Naive thymus-derived CD4-positive, alpha-beta T cell (primary cell): ENCODE measurements at regions not wholly inside any gene's neighbourhood (a gene's known extent, or its start where the extent isn't known, plus 50 kb on each side); places are given as distances from the start of the nearest gene placed in this dataset.
"Not testable (repeated sequence)": the region's sequence is repeated elsewhere in the genome, so short reads cannot be mapped to it uniquely, and the experiment has no call there.

Source experiments
- ATAC-seq: fragments of 150-1000 bp; cut with Tn5 transposase; 2 replicates; pipeline ENCODE4 v1.10.0; 2021; ENCODE audit warnings: mild to moderate bottlenecking, moderate library complexity
- CTCF ChIA-PET: fragments of 350-600 bp; sonication (Branson Sonifier 250); formaldehyde crosslinking; loops from one replicate; lab custom pipeline; 2021; ENCODE audit warnings: antibody characterized with exemption; lab: Charles Lee
- POLR2A ChIA-PET: fragments of 350-600 bp; sonication (Branson Sonifier 250); formaldehyde crosslinking; loops from one replicate; lab custom pipeline; 2021; ENCODE audit warnings: antibody characterized with exemption, inconsistent platforms; lab: Charles Lee
- DNase-seq, 9 donors: peaks; one replicate each; pipeline versions ENCODE4 v3.0.0 to v3.0.0-alpha.2; 2020 to 2022; ENCODE audit warnings: mixed read lengths in 1 of 9
- H3K27ac ChIP-seq: one replicate; pipeline ENCODE4 v1.7.0; 2013; ENCODE audit warnings: mild to moderate bottlenecking, low read depth, low read length, moderate library complexity
- H3K27me3 ChIP-seq, 2 donors: one replicate each; pipeline ENCODE4 v1.7.0; 2013; ENCODE audit warnings: low read length in 2 of 2, mild to moderate bottlenecking in 2 of 2, moderate library complexity in 2 of 2; ENCODE audit not compliant: control insufficient read depth in 2 of 2, insufficient read depth in 2 of 2
- H3K36me3 ChIP-seq, 3 experiments: 1 replicate in 2 of 3; 2 replicates in 1 of 3; pipeline ENCODE4 v1.7.0; 2013; ENCODE audit warnings: low read length in 3 of 3, mild to moderate bottlenecking in 3 of 3, moderate library complexity in 1 of 3; ENCODE audit not compliant: insufficient read depth in 3 of 3, control insufficient read depth in 2 of 3
- H3K4me1 ChIP-seq, 2 donors: one replicate each; pipeline ENCODE4 v1.7.0; 2013; ENCODE audit warnings: low read length in 2 of 2, mild to moderate bottlenecking in 2 of 2, moderate library complexity in 1 of 2; ENCODE audit not compliant: control insufficient read depth in 2 of 2, insufficient read depth in 2 of 2
- H3K4me3 ChIP-seq: 2 replicates; pipeline ENCODE4 v1.7.0; 2013; ENCODE audit warnings: mild to moderate bottlenecking, low read length
- H3K9me3 ChIP-seq, 3 experiments: 1 replicate in 2 of 3; 2 replicates in 1 of 3; pipeline ENCODE4 v1.7.0; 2013; ENCODE audit warnings: low read length in 3 of 3; ENCODE audit not compliant: control insufficient read depth in 2 of 3
- H3K27ac Mint-ChIP-seq, 9 donors: one replicate each; pipeline ENCODE4 v1.8.0; 2020 to 2022; ENCODE audit warnings: mixed read lengths in 9 of 9, mild to moderate bottlenecking in 8 of 9, moderate library complexity in 5 of 9, inconsistent platforms in 2 of 9
- H3K27me3 Mint-ChIP-seq, 5 donors: one replicate each; pipeline ENCODE4 v1.8.0; 2021 to 2022; ENCODE audit warnings: mixed read lengths in 5 of 5, mild to moderate bottlenecking in 1 of 5
- H3K36me3 Mint-ChIP-seq, 5 donors: one replicate each; pipeline ENCODE4 v1.8.0; 2020 to 2022; ENCODE audit warnings: mixed read lengths in 5 of 5, mild to moderate bottlenecking in 3 of 5, inconsistent platforms in 1 of 5
- H3K4me1 Mint-ChIP-seq, 7 donors: one replicate each; pipeline ENCODE4 v1.8.0; 2020 to 2022; ENCODE audit warnings: mixed read lengths in 7 of 7, mild to moderate bottlenecking in 3 of 7, inconsistent platforms in 1 of 7
- H3K4me3 Mint-ChIP-seq, 10 donors: one replicate each; pipeline ENCODE4 v1.8.0; 2020 to 2022; ENCODE audit warnings: mild to moderate bottlenecking in 10 of 10, mixed read lengths in 10 of 10, moderate library complexity in 6 of 10, inconsistent platforms in 2 of 10
- H3K9me3 Mint-ChIP-seq, 11 donors: one replicate each; pipeline ENCODE4 v1.8.0; 2020 to 2022; ENCODE audit warnings: mixed read lengths in 11 of 11, mild to moderate bottlenecking in 4 of 11, inconsistent platforms in 1 of 11, moderate library complexity in 1 of 11
- intact Hi-C, 2 donors: fragments of 100-400 bp; cut with micrococcal nuclease; formaldehyde crosslinking; loops; one replicate each; pipeline ENCODE4 v1.15.1; 2023

DNA sequence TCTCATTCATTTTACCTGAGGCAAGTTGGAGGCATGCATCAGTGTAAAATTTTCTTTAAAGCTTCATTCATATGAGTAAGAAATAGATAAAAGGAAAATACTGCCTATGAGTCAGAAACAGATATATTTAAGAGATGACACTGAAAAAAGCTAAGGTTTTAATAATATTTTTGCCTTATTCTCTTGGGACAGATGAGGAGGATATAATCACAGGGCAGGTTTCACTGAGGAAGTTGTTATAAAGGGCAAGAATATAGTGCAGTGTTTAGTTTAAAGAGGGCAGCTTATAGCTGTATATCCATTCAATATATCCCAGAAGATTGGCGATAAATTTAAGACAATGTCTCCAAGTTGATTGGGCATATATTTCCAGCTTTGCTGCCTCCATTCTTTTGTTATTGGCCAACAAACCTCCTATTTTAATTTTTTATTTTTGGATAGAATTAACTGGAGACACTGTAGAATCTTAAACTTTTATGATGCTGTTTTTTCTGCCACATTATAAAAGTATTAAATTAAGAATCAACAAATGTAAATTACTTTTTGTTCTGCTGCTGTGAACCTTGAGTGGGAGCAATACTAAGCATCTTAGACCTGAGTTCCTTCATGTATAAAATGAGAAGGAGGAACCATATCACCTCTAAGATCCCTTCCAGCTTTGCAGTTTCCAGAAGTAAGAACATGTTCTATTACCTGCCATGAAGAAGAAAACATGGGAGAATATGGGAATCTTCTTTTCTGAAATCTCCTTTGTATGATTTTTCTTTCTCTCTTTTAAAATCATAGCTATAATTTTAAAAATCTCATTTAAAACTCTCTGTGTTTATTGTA, 171.6 kb downstream of the S1PR1 start:
- H3K4me1 Mint-ChIP-seq: peaks cover 0 to 5% (median 0%) of the 10 kb centered on the region in 7 donors
- Histone ChIP-seq H3K27me3 (no peaks in the 10 kb centered on the region), H3K4me3 (no peak overlapping the region), H3K9me3 (no peaks in the 10 kb centered on the region), H3K4me1 (no peaks in the 10 kb centered on the region), H3K36me3 (no peaks in the 10 kb centered on the region), H3K27ac (no peak overlapping the region)
- ATAC-seq (no peak), DNase-seq (no peak)
- H3K4me3 Mint-ChIP-seq: no peak overlapping the region
- H3K9me3 Mint-ChIP-seq: peaks cover 0 to 9% (median 4%) of the 10 kb centered on the region in 11 donors
- no peak overlapping the region for H3K27ac Mint-ChIP-seq
- H3K36me3 Mint-ChIP-seq: peaks cover 0 to 6% (median 0%) of the 10 kb centered on the region in 5 donors
- ChIA-PET CTCF (no interaction called here), POLR2A (no interaction called here)
- H3K27me3 Mint-ChIP-seq: peaks cover 0 to 33% (median 4%) of the 10 kb centered on the region in 5 donors
- intact Hi-C loops: no loop called here

- no peak for ATAC-seq
- H3K4me1 Mint-ChIP-seq: peaks cover 0 to 5% (median 0%) of the 10 kb centered on the region in 7 donors
- H3K36me3 Mint-ChIP-seq: peaks cover 0 to 6% (median 0%) of the 10 kb centered on the region in 5 donors
- no peaks in the 10 kb centered on the region for H3K4me1 ChIP-seq
- H3K27me3 ChIP-seq: no peaks in the 10 kb centered on the region
- no peaks in the 10 kb centered on the region for H3K36me3 ChIP-seq
- H3K4me3 Mint-ChIP-seq: no peak overlapping the region
- peaks cover 0 to 36% (median 4%) of the 10 kb centered on the region in 5 donors for H3K27me3 Mint-ChIP-seq
- ChIA-PET POLR2A (no interaction called here), CTCF (no interaction called here)
- H3K27ac ChIP-seq: no peak overlapping the region
- no peak overlapping the region for H3K4me3 ChIP-seq
- DNase-seq: no peak
- no peak overlapping the region for H3K27ac Mint-ChIP-seq
- no peaks in the 10 kb centered on the region for H3K9me3 ChIP-seq
- peaks cover 0 to 9% (median 4%) of the 10 kb centered on the region in 11 donors for H3K9me3 Mint-ChIP-seq
- intact Hi-C loops: no loop called here
Measured at GRCh38 chr1:101409102-101409501, 172.3 kb downstream of the S1PR1 start.

- Histone ChIP-seq H3K4me1 (no peaks in the 10 kb centered on the region), H3K27me3 (no peaks in the 10 kb centered on the region), H3K27ac (no peak overlapping the region), H3K9me3 (no peaks in the 10 kb centered on the region), H3K4me3 (no peak overlapping the region), H3K36me3 (no peaks in the 10 kb centered on the region)
- Mint-ChIP-seq H3K36me3 (peaks cover 0 to 6% (median 0%) of the 10 kb centered on the region in 5 donors), H3K27me3 (peaks cover 0 to 44% (median 4%) of the 10 kb centered on the region in 5 donors), H3K27ac (no peak overlapping the region), H3K9me3 (peaks cover 0 to 9% (median 4%) of the 10 kb centered on the region in 11 donors), H3K4me1 (peaks cover 0 to 5% (median 0%) of the 10 kb centered on the region in 7 donors), H3K4me3 (no peak overlapping the region)
- intact Hi-C loops: no loop called here
- CTCF ChIA-PET: no interaction called here
- DNase-seq (no peak), ATAC-seq (no peak)
- POLR2A ChIA-PET: interaction anchor here (0.6 kb wide), 1 partner anchor 96 kb away, joined by 3 read pairs; no protein-coding TSS in a partner anchor
Measured at GRCh38 chr1:101410048-101410878, 173.4 kb downstream of the S1PR1 start.

DNA sequence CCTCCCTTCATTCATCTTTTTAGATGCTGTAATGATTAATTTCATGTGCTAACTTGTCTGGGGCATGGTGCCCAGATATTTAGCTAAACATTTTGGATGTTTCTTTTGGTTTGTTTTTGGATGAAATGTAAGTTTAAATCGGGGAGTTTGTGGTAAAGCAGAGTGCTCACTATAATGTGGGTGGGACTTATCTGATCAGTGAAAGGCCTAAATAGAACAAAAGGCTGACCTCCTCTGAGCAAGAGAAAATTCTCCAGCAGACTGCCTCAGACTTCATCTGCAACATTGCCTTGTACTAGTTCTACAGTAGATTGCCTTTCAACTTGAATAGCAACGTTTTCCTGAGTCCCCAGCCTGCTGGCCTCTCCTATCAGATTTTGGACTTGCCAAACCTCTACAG, 183.6 kb downstream of the S1PR1 start:
- Histone ChIP-seq H3K4me3 (no peak overlapping the region), H3K27ac (no peak overlapping the region), H3K9me3 (peaks cover 0 to 3% (median 0%) of the 10 kb centered on the region in 3 experiments), H3K4me1 (no peaks in the 10 kb centered on the region), H3K36me3 (no peaks in the 10 kb centered on the region), H3K27me3 (no peaks in the 10 kb centered on the region)
- Mint-ChIP-seq H3K27me3 (peaks cover 0 to 19% (median 0%) of the 10 kb centered on the region in 5 donors), H3K9me3 (peaks cover 0 to 11% (median 5%) of the 10 kb centered on the region in 11 donors), H3K4me1 (no peaks in the 10 kb centered on the region), H3K27ac (no peak overlapping the region), H3K36me3 (peaks cover 0 to 5% (median 3%) of the 10 kb centered on the region in 5 donors), H3K4me3 (no peak overlapping the region)
- ATAC-seq: no peak
- CTCF ChIA-PET: no interaction called here
- DNase-seq: no peak
- intact Hi-C loops: no loop called here
- POLR2A ChIA-PET: no interaction called here

GRCh38 chr1:101428083-101428482, 191.3 kb downstream of the S1PR1 start:
- Mint-ChIP-seq H3K9me3 (peaks cover 0 to 24% (median 15%) of the 10 kb centered on the region in 11 donors), H3K36me3 (peaks cover 0 to 12% (median 7%) of the 10 kb centered on the region in 5 donors), H3K27me3 (peaks cover 0 to 45% (median 5%) of the 10 kb centered on the region in 5 donors)
- H3K27me3 ChIP-seq, H3K4me1 Mint-ChIP-seq, H3K9me3 ChIP-seq, DNase-seq, H3K4me1 ChIP-seq, H3K4me3 ChIP-seq, CTCF ChIA-PET, H3K4me3 Mint-ChIP-seq, H3K36me3 ChIP-seq, POLR2A ChIA-PET, intact Hi-C loops, ATAC-seq, H3K27ac Mint-ChIP-seq, H3K27ac ChIP-seq: not testable (repeated sequence)

DNA sequence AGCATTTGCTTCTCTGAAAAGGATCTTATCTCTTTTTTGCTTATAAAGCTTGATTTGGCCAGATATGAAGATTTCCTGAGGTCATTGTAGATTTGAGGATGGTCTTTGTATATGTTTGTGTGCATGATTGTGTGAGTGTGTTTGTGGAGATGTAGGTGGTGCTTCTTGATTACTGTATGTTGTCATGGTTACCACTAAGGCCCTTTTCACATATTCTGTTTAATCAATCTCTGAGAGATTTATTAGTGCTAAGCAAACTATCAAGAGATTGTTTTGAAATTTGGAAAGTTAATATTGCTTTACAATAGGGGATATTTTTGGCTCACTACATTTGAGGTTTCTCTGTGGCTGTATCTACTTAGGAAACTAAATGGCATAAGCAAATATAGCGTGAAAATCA, 191.7 kb downstream of the S1PR1 start:
- DNase-seq (no peak), ATAC-seq (no peak)
- H3K9me3 ChIP-seq: peaks cover 0 to 3% (median 0%) of the 10 kb centered on the region in 3 experiments
- Mint-ChIP-seq H3K9me3 (peaks cover 0 to 22% (median 11%) of the 10 kb centered on the region in 11 donors), H3K36me3 (peaks cover 0 to 12% (median 7%) of the 10 kb centered on the region in 5 donors), H3K4me1 (no peaks in the 10 kb centered on the region), H3K27ac (no peak overlapping the region), H3K4me3 (no peak overlapping the region), H3K27me3 (peaks cover 0 to 44% (median 5%) of the 10 kb centered on the region in 5 donors)
- H3K27ac ChIP-seq: no peak overlapping the region
- CTCF ChIA-PET: no interaction called here
- no peak overlapping the region for H3K4me3 ChIP-seq
- intact Hi-C loops: no loop called here
- H3K36me3 ChIP-seq: no peaks in the 10 kb centered on the region
- no peaks in the 10 kb centered on the region for H3K4me1 ChIP-seq
- POLR2A ChIA-PET: no interaction called here
- no peaks in the 10 kb centered on the region for H3K27me3 ChIP-seq
